Sigmoid colon (tissue), 4 donors: ENCODE measurements at regions not wholly inside any gene's neighbourhood (a gene's known extent, or its start where the extent isn't known, plus 50 kb on each side); places are given as distances from the start of the nearest gene placed in this dataset.

Experiments
- EP300 ChIP-seq, 4 donors: sonication (generic); formaldehyde crosslinking; IDR thresholded peaks; one replicate each; pipeline ENCODE4 v1.6.1; 2017; ENCODE audit warnings: antibody characterized with exemption in 4 of 4
- POLR2A ChIP-seq, 2 donors: fragments of 450-650 bp; IDR thresholded peaks; one replicate each; pipeline ENCODE4 v1.6.1; 2016; ENCODE audit warnings: antibody characterized with exemption in 2 of 2, mild to moderate bottlenecking in 2 of 2, moderate library complexity in 2 of 2
- POLR2AphosphoS5 ChIP-seq, 4 donors: sonication (generic); formaldehyde crosslinking; IDR thresholded peaks; one replicate each; pipeline ENCODE4 v1.6.1; 2017; ENCODE audit warnings: antibody characterized with exemption in 4 of 4
- TF ChIP-seq, protein P1 (sequence below), 4 experiments: fragments of 450-650 bp in 3 of 4; fragments of 200-600 bp in 1 of 4; IDR thresholded peaks; one replicate each; pipeline ENCODE4 v1.5.1; 2016 to 2019; ENCODE audit warnings: antibody characterized with exemption in 4 of 4, mild to moderate bottlenecking in 3 of 4, moderate library complexity in 2 of 4

DNA sequence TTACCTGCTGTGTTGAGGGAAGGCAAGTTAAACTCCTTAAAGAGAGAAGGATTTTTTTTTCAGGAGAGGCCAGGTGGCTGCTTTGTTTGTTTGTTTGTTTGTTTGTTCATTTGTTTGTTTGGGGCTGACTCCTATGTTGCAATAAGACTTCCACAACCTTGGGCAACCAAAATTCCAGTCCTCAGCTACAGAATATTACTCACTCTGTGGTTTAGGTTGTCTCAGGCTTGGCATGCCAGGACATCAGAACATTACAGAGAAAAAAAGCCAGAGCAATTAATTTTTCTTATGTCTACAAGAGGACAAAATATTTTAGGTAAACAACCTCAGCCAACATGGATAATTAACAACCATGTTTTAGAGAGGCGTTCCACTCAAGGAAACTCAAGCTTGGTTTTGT lies 156.7 kb upstream of the ATP11B start:
- TF ChIP-seq POLR2A (IDR thresholded peaks at IDR 0.05) (no peak), POLR2AphosphoS5 (IDR thresholded peaks at IDR 0.05) (no peak), EP300 (IDR thresholded peaks at IDR 0.05) (no peak)
- TF ChIP-seq, protein P1, sequence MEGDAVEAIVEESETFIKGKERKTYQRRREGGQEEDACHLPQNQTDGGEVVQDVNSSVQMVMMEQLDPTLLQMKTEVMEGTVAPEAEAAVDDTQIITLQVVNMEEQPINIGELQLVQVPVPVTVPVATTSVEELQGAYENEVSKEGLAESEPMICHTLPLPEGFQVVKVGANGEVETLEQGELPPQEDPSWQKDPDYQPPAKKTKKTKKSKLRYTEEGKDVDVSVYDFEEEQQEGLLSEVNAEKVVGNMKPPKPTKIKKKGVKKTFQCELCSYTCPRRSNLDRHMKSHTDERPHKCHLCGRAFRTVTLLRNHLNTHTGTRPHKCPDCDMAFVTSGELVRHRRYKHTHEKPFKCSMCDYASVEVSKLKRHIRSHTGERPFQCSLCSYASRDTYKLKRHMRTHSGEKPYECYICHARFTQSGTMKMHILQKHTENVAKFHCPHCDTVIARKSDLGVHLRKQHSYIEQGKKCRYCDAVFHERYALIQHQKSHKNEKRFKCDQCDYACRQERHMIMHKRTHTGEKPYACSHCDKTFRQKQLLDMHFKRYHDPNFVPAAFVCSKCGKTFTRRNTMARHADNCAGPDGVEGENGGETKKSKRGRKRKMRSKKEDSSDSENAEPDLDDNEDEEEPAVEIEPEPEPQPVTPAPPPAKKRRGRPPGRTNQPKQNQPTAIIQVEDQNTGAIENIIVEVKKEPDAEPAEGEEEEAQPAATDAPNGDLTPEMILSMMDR (IDR thresholded peaks at IDR 0.05): no peak
